ENCODE measurements at regions not wholly inside any gene's neighbourhood (a gene's known extent, or its start where the extent isn't known, plus 50 kb on each side); places are given as distances from the start of the nearest gene placed in this dataset.
A peak's percentile ranks its signal among the peaks of the same experiment; 100 is the strongest.

- no peaks in the 10 kb centered on the region for H3K9me3 ChIP-seq
- no peaks in the 10 kb centered on the region for H3K4me1 ChIP-seq
- H3K4me3 ChIP-seq: no peak overlapping the region
- no peaks in the 10 kb centered on the region for H3K27me3 ChIP-seq
- TF ChIP-seq CTCF (IDR thresholded peaks at IDR 0.05): no peak
- TF ChIP-seq POLR2A (IDR thresholded peaks at IDR 0.05): no peak
- no peaks in the 10 kb centered on the region for H3K36me3 ChIP-seq
- H3K27ac ChIP-seq: no peak overlapping the region
- DNase-seq: no peak
Measured at GRCh38 chr12:16949371-16949770, 343.4 kb upstream of the LMO3 start.

- no peaks in the 10 kb centered on the region for H3K4me1 ChIP-seq
- TF ChIP-seq POLR2A (IDR thresholded peaks at IDR 0.05) (no peak), CTCF (IDR thresholded peaks at IDR 0.05) (no peak)
- H3K27ac ChIP-seq: no peak overlapping the region
- no peaks in the 10 kb centered on the region for H3K9me3 ChIP-seq
- H3K27me3 ChIP-seq: no peaks in the 10 kb centered on the region
- no peaks in the 10 kb centered on the region for H3K36me3 ChIP-seq
- no peak overlapping the region for H3K4me3 ChIP-seq
- DNase-seq: no peak
Measured at GRCh38 chr12:16946704-16947103, 340.7 kb upstream of the LMO3 start.

- TF ChIP-seq CTCF (IDR thresholded peaks at IDR 0.05): peak in 3 of 6 experiments; percentile 60 to 73 (median 60)
- TF ChIP-seq POLR2A (IDR thresholded peaks at IDR 0.05): no peak
- Histone ChIP-seq H3K4me1 (no peaks in the 10 kb centered on the region), H3K9me3 (no peaks in the 10 kb centered on the region), H3K27me3 (no peaks in the 10 kb centered on the region), H3K4me3 (no peak overlapping the region), H3K36me3 (no peaks in the 10 kb centered on the region), H3K27ac (no peak overlapping the region)
- DNase-seq: no peak
Measured at GRCh38 chr12:16939871-16940306, 333.9 kb upstream of the LMO3 start.

GRCh38 chr12:16927259-16927658 lies 321.3 kb upstream of the LMO3 start:
- Histone ChIP-seq H3K4me3 (no peak overlapping the region), H3K9me3 (peaks cover 0 to 8% (median 2%) of the 10 kb centered on the region in 4 donors), H3K36me3 (no peaks in the 10 kb centered on the region), H3K4me1 (no peaks in the 10 kb centered on the region), H3K27ac (no peak overlapping the region), H3K27me3 (no peaks in the 10 kb centered on the region)
- no peak for DNase-seq
- TF ChIP-seq POLR2A (IDR thresholded peaks at IDR 0.05) (no peak), CTCF (IDR thresholded peaks at IDR 0.05) (no peak)

- Histone ChIP-seq H3K9me3 (no peaks in the 10 kb centered on the region), H3K27me3 (no peaks in the 10 kb centered on the region), H3K4me3 (no peak overlapping the region), H3K4me1 (no peaks in the 10 kb centered on the region), H3K36me3 (no peaks in the 10 kb centered on the region), H3K27ac (no peak overlapping the region)
- DNase-seq: no peak
- TF ChIP-seq POLR2A (IDR thresholded peaks at IDR 0.05) (no peak), CTCF (IDR thresholded peaks at IDR 0.05) (no peak)
Measured at GRCh38 chr12:16920451-16920850, 314.5 kb upstream of the LMO3 start.

- no peak for DNase-seq
- H3K4me1 ChIP-seq: no peaks in the 10 kb centered on the region
- H3K27ac ChIP-seq: no peak overlapping the region
- H3K9me3 ChIP-seq: no peaks in the 10 kb centered on the region
- TF ChIP-seq POLR2A (IDR thresholded peaks at IDR 0.05): no peak
- no peak for TF ChIP-seq CTCF (IDR thresholded peaks at IDR 0.05)
- no peaks in the 10 kb centered on the region for H3K36me3 ChIP-seq
- H3K27me3 ChIP-seq: no peaks in the 10 kb centered on the region
- no peak overlapping the region for H3K4me3 ChIP-seq
Measured at GRCh38 chr12:16919551-16919950, 313.6 kb upstream of the LMO3 start.

All from Peyer's patch (tissue), 4 donors.